HUDEP-2 (cell line): ENCODE measurements at regions not wholly inside any gene's neighbourhood (a gene's known extent, or its start where the extent isn't known, plus 50 kb on each side); places are given as distances from the start of the nearest gene placed in this dataset.
A peak's percentile ranks its signal among the peaks of the same experiment; 100 is the strongest.

Experiments used
- DNase-seq, 76 experiments: peaks; one replicate each; lab custom pipeline; 2025; ENCODE audit not compliant: unreplicated experiment in 76 of 76; lab: John Stamatoyannopoulos, UW

- DNase-seq = peak in 65 of 76 experiments; percentile 10 to 76 (median 52)
Observed at GRCh38 chr11:70755410-70756158, 357.3 kb downstream of the CTTN start.

GRCh38 chr11:70756341-70756740 is 358.0 kb downstream of the CTTN start:
- no peak for DNase-seq

- DNase-seq = no peak
Observed at GRCh38 chr11:70756756-70757155, 358.4 kb downstream of the CTTN start.

GRCh38 chr11:70757241-70757640 is 358.9 kb downstream of the CTTN start:
- no peak for DNase-seq

- no peak for DNase-seq
Observed at GRCh38 chr11:70758206-70758605, 359.9 kb downstream of the CTTN start.

GRCh38 chr11:70759846-70760245 is 361.5 kb downstream of the CTTN start:
- DNase-seq = no peak

- no peak for DNase-seq
Observed at GRCh38 chr11:70760416-70761020, 362.2 kb downstream of the CTTN start.

GRCh38 chr11:70761094-70761907 is 363.0 kb downstream of the CTTN start:
- DNase-seq = no peak

GRCh38 chr11:70761908-70762337 is 363.6 kb downstream of the CTTN start:
- DNase-seq = no peak

- no peak for DNase-seq
Observed at GRCh38 chr11:70762810-70763209, 364.5 kb downstream of the CTTN start.

GRCh38 chr11:70763606-70764005 is 365.3 kb downstream of the CTTN start:
- no peak for DNase-seq

- DNase-seq = no peak
Observed at GRCh38 chr11:70764356-70764905, 366.1 kb downstream of the CTTN start.

- no peak for DNase-seq
Observed at GRCh38 chr11:70766901-70767300, 368.6 kb downstream of the CTTN start.

GRCh38 chr11:70768346-70769095 is 370.2 kb downstream of the CTTN start:
- no peak for DNase-seq

GRCh38 chr11:70769106-70769505 is 370.8 kb downstream of the CTTN start:
- no peak for DNase-seq

- DNase-seq = no peak
Observed at GRCh38 chr11:70769521-70769920, 371.2 kb downstream of the CTTN start.

- no peak for DNase-seq
Observed at GRCh38 chr11:70771099-70771885, 373.0 kb downstream of the CTTN start.

GRCh38 chr11:70772950-70773349 is 374.6 kb downstream of the CTTN start:
- peak in 54 of 76 experiments; percentile 4 to 82 (median 36) for DNase-seq

- no peak for DNase-seq
Observed at GRCh38 chr11:70775386-70776075, 377.2 kb downstream of the CTTN start.
